ENCODE measurements at regions not wholly inside any gene's neighbourhood (a gene's known extent, or its start where the extent isn't known, plus 50 kb on each side); places are given as distances from the start of the nearest gene placed in this dataset.
"Not testable (repeated sequence)": the region's sequence is repeated elsewhere in the genome, so short reads cannot be mapped to it uniquely, and the experiment has no call there.

- POLR2A ChIA-PET; H3K4me1 ChIP-seq; DNase-seq (ENCODE audit: low read depth in 1 of 2, low spot score in 1 of 2); ATAC-seq; FAIRE-seq; H3K9me3 ChIP-seq; CTCF ChIA-PET; H3K27ac ChIP-seq; H3K4me3 ChIP-seq; H3K4me2 ChIP-seq: not testable (repeated sequence)
- WGBS (ENCODE audit: missing lambda C conversion rate), result 38% methylated on average over 5 of the region's 6 CpGs
Observed at GRCh38 chr21:9764294-9764693, 757.1 kb upstream of the TPTE start.

- H3K4me3 ChIP-seq; POLR2A ChIA-PET; H3K27ac ChIP-seq; FAIRE-seq; H3K9me3 ChIP-seq; H3K4me2 ChIP-seq; H3K4me1 ChIP-seq; ATAC-seq; CTCF ChIA-PET; DNase-seq (ENCODE audit: low read depth in 1 of 2, low spot score in 1 of 2): not testable (repeated sequence)
- 4% methylated on average over 1 of the region's 1 CpG for WGBS (ENCODE audit: missing lambda C conversion rate)
Observed at GRCh38 chr21:9765538-9765937, 755.8 kb upstream of the TPTE start.

GRCh38 chr21:9766890-9767591 lies 754.3 kb upstream of the TPTE start:
- CTCF ChIA-PET; H3K9me3 ChIP-seq; H3K27ac ChIP-seq; POLR2A ChIA-PET; ATAC-seq; H3K4me2 ChIP-seq; H3K4me3 ChIP-seq; FAIRE-seq; DNase-seq (ENCODE audit: low read depth in 1 of 2, low spot score in 1 of 2); H3K4me1 ChIP-seq: not testable (repeated sequence)
- 60% methylated on average over 16 of the region's 19 CpGs for WGBS (ENCODE audit: missing lambda C conversion rate)

GRCh38 chr21:9767592-9768375 lies 753.6 kb upstream of the TPTE start:
- H3K9me3 ChIP-seq, result no peaks in the 10 kb centered on the region
- ChIA-PET POLR2A (no interaction called here), CTCF (no interaction called here)
- no peak for DNase-seq (ENCODE audit: low read depth in 1 of 2, low spot score in 1 of 2)
- 66% methylated on average over 37 of the region's 44 CpGs for WGBS (ENCODE audit: missing lambda C conversion rate)
- H3K4me3 ChIP-seq, result no peak overlapping the region
- ATAC-seq, result no peak
- H3K4me1 ChIP-seq, result no peaks in the 10 kb centered on the region
- TF ChIP-seq GATA3 (IDR thresholded peaks at IDR 0.05; ENCODE audit: borderline replicate concordance), result no peak
- no peak overlapping the region for H3K27ac ChIP-seq
- H3K4me2 ChIP-seq, result no peak overlapping the region
- no peak for FAIRE-seq

GRCh38 chr21:9768376-9769130 lies 752.8 kb upstream of the TPTE start:
- FAIRE-seq; ATAC-seq; H3K4me1 ChIP-seq; DNase-seq (ENCODE audit: low read depth in 1 of 2, low spot score in 1 of 2); H3K27ac ChIP-seq; H3K4me2 ChIP-seq; POLR2A ChIA-PET; H3K9me3 ChIP-seq; CTCF ChIA-PET; H3K4me3 ChIP-seq: not testable (repeated sequence)
- WGBS (ENCODE audit: missing lambda C conversion rate), result 63% methylated on average over 10 of the region's 21 CpGs

GRCh38 chr21:9769131-9769498 lies 752.3 kb upstream of the TPTE start:
- H3K27ac ChIP-seq; H3K4me3 ChIP-seq; ATAC-seq; CTCF ChIA-PET; H3K4me1 ChIP-seq; H3K4me2 ChIP-seq; H3K9me3 ChIP-seq; DNase-seq (ENCODE audit: low read depth in 1 of 2, low spot score in 1 of 2); FAIRE-seq; POLR2A ChIA-PET: not testable (repeated sequence)
- WGBS (ENCODE audit: missing lambda C conversion rate), result 15% methylated on average over 9 of the region's 9 CpGs

- CTCF ChIA-PET; DNase-seq (ENCODE audit: low read depth in 1 of 2, low spot score in 1 of 2); ATAC-seq; H3K4me2 ChIP-seq; POLR2A ChIA-PET; H3K4me1 ChIP-seq; H3K27ac ChIP-seq; H3K9me3 ChIP-seq; FAIRE-seq; H3K4me3 ChIP-seq: not testable (repeated sequence)
- whole genome bisulfite sequencing (ENCODE audit: missing lambda C conversion rate), result 15% methylated on average over 17 of the region's 17 CpGs
Observed at GRCh38 chr21:9769718-9770690, 751.4 kb upstream of the TPTE start.

- H3K27ac ChIP-seq; H3K9me3 ChIP-seq; DNase-seq (ENCODE audit: low read depth in 1 of 2, low spot score in 1 of 2); H3K4me3 ChIP-seq; CTCF ChIA-PET; POLR2A ChIA-PET; ATAC-seq; H3K4me2 ChIP-seq; FAIRE-seq; H3K4me1 ChIP-seq: not testable (repeated sequence)
- WGBS (ENCODE audit: missing lambda C conversion rate), result 17% methylated on average over 17 of the region's 17 CpGs
Observed at GRCh38 chr21:9771466-9772347, 749.7 kb upstream of the TPTE start.
